ENCODE measurements at regions not wholly inside any gene's neighbourhood (a gene's known extent, or its start where the extent isn't known, plus 50 kb on each side); places are given as distances from the start of the nearest gene placed in this dataset.

GRCh38 chr6:3664625-3665041, 86.9 kb downstream of the PXDC1 start:
- TF ChIP-seq CTCF (conservative IDR thresholded peaks at IDR 0.05; ENCODE audit: low read length) (no peak), EZH2phosphoT487 (IDR thresholded peaks at IDR 0.05; ENCODE audit: borderline replicate concordance) (no peak)
